Aorta (tissue), 5 donors: ENCODE measurements at regions not wholly inside any gene's neighbourhood (a gene's known extent, or its start where the extent isn't known, plus 50 kb on each side); places are given as distances from the start of the nearest gene placed in this dataset.

Experiments used
- ATAC-seq: fragments of 200-7000 bp; cut with Tn5 transposase; one replicate; pipeline ENCODE4 v1.9.1; 2022; ENCODE audit warnings: moderate library complexity; ENCODE audit not compliant: low FRiP score
- DNase-seq, 2 donors: peaks; one replicate each; pipeline ENCODE4 v3.0.0-alpha.2; 2020
- H3K27ac ChIP-seq, 2 donors: one replicate each; pipeline ENCODE4 v1.5.1; 2013; ENCODE audit warnings: low read length in 2 of 2, mild to moderate bottlenecking in 2 of 2, moderate library complexity in 2 of 2, control low read depth in 1 of 2, inconsistent platforms in 1 of 2, low read depth in 1 of 2
- H3K27me3 ChIP-seq, 2 donors: one replicate each; pipeline ENCODE4 v1.6.1; 2013; ENCODE audit warnings: control low read depth in 1 of 2, low read length in 1 of 2, mild to moderate bottlenecking in 1 of 2, moderate library complexity in 1 of 2; ENCODE audit not compliant: insufficient read depth in 2 of 2, control insufficient read depth in 1 of 2
- H3K36me3 ChIP-seq, 2 donors: one replicate each; pipeline ENCODE4 v1.6.1; 2013; ENCODE audit warnings: control low read depth in 1 of 2, low read length in 1 of 2, mild to moderate bottlenecking in 1 of 2; ENCODE audit not compliant: insufficient read depth in 2 of 2, control insufficient read depth in 1 of 2
- H3K4me1 ChIP-seq, 2 donors: one replicate each; pipeline ENCODE4 v1.6.1; 2013; ENCODE audit warnings: low read length in 2 of 2, control low read depth in 1 of 2, mild to moderate bottlenecking in 1 of 2, moderate library complexity in 1 of 2; ENCODE audit not compliant: insufficient read depth in 2 of 2, control insufficient read depth in 1 of 2
- H3K4me3 ChIP-seq, 2 donors: one replicate each; pipeline ENCODE4 v1.5.1; 2013; ENCODE audit warnings: low read length in 2 of 2, control low read depth in 1 of 2, mild to moderate bottlenecking in 1 of 2
- H3K9me3 ChIP-seq: one replicate; pipeline ENCODE4 v1.6.1; 2013; ENCODE audit warnings: mild to moderate bottlenecking, low read length; ENCODE audit not compliant: control insufficient read depth
- WGBS, 2 donors: extraction: QIAGEN DNeasy Blood & Tissue Kit; methylation state at CpG; one replicate each; pipeline ENCODE4 v1.1.7; 2013; 5-methylcytosine and 5-hydroxymethylcytosine counted together
- intact Hi-C, 2 donors: fragments of 100-400 bp; cut with DNase I; formaldehyde crosslinking; loops; one replicate each; pipeline versions ENCODE4 v1.14.2 to v1.15.0; 2022
- donor health status: healthy with polysubstance abuse.
- donor health status: Bipolar disorder and iron deficiency.
- donor health status: DM: no; HTN: no; CAD: no.
- donor health status: DM: no; HTN: no; CAD: no.
- donor health status: DM: yes; HTN: yes; CAD: no.

GRCh38 chr2:160924936-160925353 lies 235.3 kb upstream of the TANK start:
- no peak for ATAC-seq
- Histone ChIP-seq H3K36me3 (no peaks in the 10 kb centered on the region), H3K4me1 (peaks cover 7 to 11% of the 10 kb centered on the region in 2 donors), H3K27ac (no peak overlapping the region), H3K27me3 (no peaks in the 10 kb centered on the region), H3K9me3 (no peaks in the 10 kb centered on the region), H3K4me3 (no peak overlapping the region)
- intact Hi-C loops: no loop called here
- 84 to 93% methylated on average over 1 of the region's 1 CpG for WGBS, 2 donors
- DNase-seq: no peak

GRCh38 chr2:160925956-160926355 lies 234.3 kb upstream of the TANK start:
- Histone ChIP-seq H3K4me1 (peaks cover 3 to 12% of the 10 kb centered on the region in 2 donors), H3K36me3 (no peaks in the 10 kb centered on the region), H3K27me3 (no peaks in the 10 kb centered on the region), H3K27ac (no peak overlapping the region), H3K9me3 (no peaks in the 10 kb centered on the region), H3K4me3 (no peak overlapping the region)
- WGBS, 2 donors: 96 to 100% methylated on average over 1 of the region's 1 CpG
- ATAC-seq (no peak), DNase-seq (no peak)
- intact Hi-C loops: no loop called here

GRCh38 chr2:160927324-160927723 lies 232.9 kb upstream of the TANK start:
- Histone ChIP-seq H3K9me3 (no peaks in the 10 kb centered on the region), H3K27ac (peak overlapping the region in 1 of 2 donors; percentile 36), H3K4me1 (peaks cover 3 to 9% of the 10 kb centered on the region in 2 donors), H3K4me3 (no peak overlapping the region), H3K27me3 (no peaks in the 10 kb centered on the region), H3K36me3 (no peaks in the 10 kb centered on the region)
- intact Hi-C loops: no loop called here
- ATAC-seq: no peak
- DNase-seq: no peak
- 48 to 49% methylated on average over 2 of the region's 2 CpGs for WGBS, 2 donors

- WGBS, 2 donors: 0 to 3% methylated on average over 2 of the region's 2 CpGs
- Histone ChIP-seq H3K27me3 (no peaks in the 10 kb centered on the region), H3K4me1 (peaks cover 3 to 9% of the 10 kb centered on the region in 2 donors), H3K36me3 (no peaks in the 10 kb centered on the region), H3K4me3 (no peak overlapping the region), H3K9me3 (no peaks in the 10 kb centered on the region), H3K27ac (peak overlapping the region in 1 of 2 donors; percentile 82)
- intact Hi-C loops: no loop called here
- DNase-seq: no peak
- ATAC-seq: no peak
These were observed 231.3 kb upstream of the TANK start for GRCh38 chr2:160928854-160929301.

GRCh38 chr2:160931531-160931930 lies 228.7 kb upstream of the TANK start:
- intact Hi-C loops: no loop called here
- Histone ChIP-seq H3K27ac (no peak overlapping the region), H3K4me3 (no peak overlapping the region), H3K9me3 (no peaks in the 10 kb centered on the region), H3K4me1 (peaks cover 3 to 9% of the 10 kb centered on the region in 2 donors), H3K36me3 (no peaks in the 10 kb centered on the region), H3K27me3 (no peaks in the 10 kb centered on the region)
- WGBS, 2 donors: 79 to 85% methylated on average over 6 of the region's 6 CpGs
- no peak for DNase-seq
- ATAC-seq: no peak

GRCh38 chr2:160932960-160933359 lies 227.3 kb upstream of the TANK start:
- Histone ChIP-seq H3K4me1 (peaks cover 3 to 6% of the 10 kb centered on the region in 2 donors), H3K4me3 (no peak overlapping the region), H3K9me3 (no peaks in the 10 kb centered on the region), H3K36me3 (no peaks in the 10 kb centered on the region), H3K27me3 (no peaks in the 10 kb centered on the region), H3K27ac (no peak overlapping the region)
- 94 to 97% methylated on average over 2 of the region's 2 CpGs for WGBS, 2 donors
- no peak for ATAC-seq
- intact Hi-C loops: no loop called here
- no peak for DNase-seq

- Histone ChIP-seq H3K36me3 (no peaks in the 10 kb centered on the region), H3K27ac (no peak overlapping the region), H3K27me3 (no peaks in the 10 kb centered on the region), H3K9me3 (no peaks in the 10 kb centered on the region), H3K4me3 (no peak overlapping the region), H3K4me1 (peaks cover 0 to 3% of the 10 kb centered on the region in 2 donors)
- intact Hi-C loops: no loop called here
- DNase-seq (no peak), ATAC-seq (no peak)
- WGBS, 2 donors: 93% methylated on average over 4 of the region's 4 CpGs
These were observed 226.0 kb upstream of the TANK start for GRCh38 chr2:160934263-160934662.

- 73 to 77% methylated on average over 2 of the region's 2 CpGs for WGBS, 2 donors
- H3K27ac ChIP-seq: no peak overlapping the region
- no peak for DNase-seq
These were observed 225.2 kb upstream of the TANK start for GRCh38 chr2:160934991-160935390.

GRCh38 chr2:160936044-160936806 lies 224.0 kb upstream of the TANK start:
- Histone ChIP-seq H3K4me1 (peaks cover 1 to 3% of the 10 kb centered on the region in 2 donors), H3K4me3 (no peak overlapping the region), H3K27ac (no peak overlapping the region), H3K27me3 (no peaks in the 10 kb centered on the region), H3K36me3 (no peaks in the 10 kb centered on the region), H3K9me3 (no peaks in the 10 kb centered on the region)
- intact Hi-C loops: no loop called here
- WGBS, 2 donors: 96 to 97% methylated on average over 5 of the region's 5 CpGs
- ATAC-seq (no peak), DNase-seq (no peak)

More at GRCh38 chr2:160934991-160935390, 225.2 kb upstream of the TANK start:
- intact Hi-C loops: no loop called here
- no peaks in the 10 kb centered on the region for H3K36me3 ChIP-seq
- no peak for ATAC-seq
- no peaks in the 10 kb centered on the region for H3K9me3 ChIP-seq
- no peak overlapping the region for H3K4me3 ChIP-seq
- H3K4me1 ChIP-seq: peaks cover 0 to under 1% of the 10 kb centered on the region in 2 donors
- no peaks in the 10 kb centered on the region for H3K27me3 ChIP-seq
